Mesendoderm (in vitro differentiated cells): ENCODE measurements at regions not wholly inside any gene's neighbourhood (a gene's known extent, or its start where the extent isn't known, plus 50 kb on each side); places are given as distances from the start of the nearest gene placed in this dataset.

ENCODE experiments used
- DNase-seq: peaks from one replicate; pipeline ENCODE4 v3.0.0; 2013
- H2AK5ac ChIP-seq: 2 replicates; pipeline ENCODE4 v1.6.1; 2013; ENCODE audit warnings: low read length, inconsistent platforms
- H2BK120ac ChIP-seq: 2 replicates; pipeline ENCODE4 v1.6.1; 2013; ENCODE audit warnings: low read depth, mild to moderate bottlenecking, low read length, moderate library complexity, mixed read lengths
- H2BK15ac ChIP-seq: replicated peaks from 2 replicates; pipeline ENCODE4 v1.6.1; 2013; ENCODE audit warnings: low read depth, mild to moderate bottlenecking, moderate library complexity
- H2BK5ac ChIP-seq: 2 replicates; pipeline ENCODE4 v1.6.1; 2013; ENCODE audit warnings: low read length, inconsistent platforms
- H3K18ac ChIP-seq: 2 replicates; pipeline ENCODE4 v1.6.1; 2013; ENCODE audit warnings: mild to moderate bottlenecking, low read length, mixed read lengths
- H3K23ac ChIP-seq: one replicate; pipeline ENCODE4 v1.6.1; 2013; ENCODE audit warnings: low read length
- H3K27ac ChIP-seq: 2 replicates; pipeline ENCODE4 v1.5.1; 2013; ENCODE audit warnings: low read depth, mild to moderate bottlenecking, inconsistent platforms, low read length, moderate library complexity
- H3K27me3 ChIP-seq: 2 replicates; pipeline ENCODE4 v1.6.1; 2013; ENCODE audit warnings: low read length, control low read depth, mild to moderate bottlenecking, inconsistent platforms; ENCODE audit not compliant: insufficient read depth, poor library complexity
- H3K36me3 ChIP-seq: 2 replicates; pipeline ENCODE4 v1.6.1; 2013; ENCODE audit warnings: low read length, inconsistent platforms; ENCODE audit not compliant: control insufficient read depth, insufficient read depth
- H3K4ac ChIP-seq: one replicate; pipeline ENCODE4 v1.6.1; 2013; ENCODE audit warnings: low read depth, mild to moderate bottlenecking, low read length, moderate library complexity
- H3K4me1 ChIP-seq: 2 replicates; pipeline ENCODE4 v1.6.1; 2013; ENCODE audit warnings: low read depth, low read length, inconsistent platforms; ENCODE audit not compliant: control insufficient read depth
- H3K4me2 ChIP-seq: 2 replicates; pipeline ENCODE4 v1.6.1; 2013; ENCODE audit warnings: low read length
- H3K4me3 ChIP-seq: 2 replicates; pipeline ENCODE4 v1.5.1; 2013; ENCODE audit warnings: mild to moderate bottlenecking, low read length
- H3K56ac ChIP-seq: one replicate; pipeline ENCODE4 v1.6.1; 2013; ENCODE audit warnings: low read length
- H3K79me1 ChIP-seq: 2 replicates; pipeline ENCODE4 v1.6.1; 2013; ENCODE audit warnings: low read length, inconsistent platforms
- H3K79me2 ChIP-seq: 2 replicates; pipeline ENCODE4 v1.6.1; 2013; ENCODE audit warnings: mild to moderate bottlenecking, low read length; ENCODE audit not compliant: control insufficient read depth, insufficient read depth
- H3K9ac ChIP-seq: 2 replicates; pipeline ENCODE4 v1.6.1; 2013; ENCODE audit warnings: low read length, inconsistent platforms
- H4K5ac ChIP-seq: one replicate; pipeline ENCODE4 v1.6.1; 2013; ENCODE audit warnings: low read length
- H4K8ac ChIP-seq: one replicate; pipeline ENCODE4 v1.6.1; 2013; ENCODE audit warnings: low read depth, mild to moderate bottlenecking, control low read depth, low read length, moderate library complexity
- WGBS: extraction: QIAGEN DNeasy Blood & Tissue Kit; methylation state at CpG from one replicate; pipeline ENCODE4 v1.1.7; 2013; ENCODE audit warnings: low lambda C conversion rate, missing lambda C conversion rate; ENCODE audit not compliant: insufficient coverage; ENCODE audit errors: extremely low coverage; 5-methylcytosine and 5-hydroxymethylcytosine counted together

DNA sequence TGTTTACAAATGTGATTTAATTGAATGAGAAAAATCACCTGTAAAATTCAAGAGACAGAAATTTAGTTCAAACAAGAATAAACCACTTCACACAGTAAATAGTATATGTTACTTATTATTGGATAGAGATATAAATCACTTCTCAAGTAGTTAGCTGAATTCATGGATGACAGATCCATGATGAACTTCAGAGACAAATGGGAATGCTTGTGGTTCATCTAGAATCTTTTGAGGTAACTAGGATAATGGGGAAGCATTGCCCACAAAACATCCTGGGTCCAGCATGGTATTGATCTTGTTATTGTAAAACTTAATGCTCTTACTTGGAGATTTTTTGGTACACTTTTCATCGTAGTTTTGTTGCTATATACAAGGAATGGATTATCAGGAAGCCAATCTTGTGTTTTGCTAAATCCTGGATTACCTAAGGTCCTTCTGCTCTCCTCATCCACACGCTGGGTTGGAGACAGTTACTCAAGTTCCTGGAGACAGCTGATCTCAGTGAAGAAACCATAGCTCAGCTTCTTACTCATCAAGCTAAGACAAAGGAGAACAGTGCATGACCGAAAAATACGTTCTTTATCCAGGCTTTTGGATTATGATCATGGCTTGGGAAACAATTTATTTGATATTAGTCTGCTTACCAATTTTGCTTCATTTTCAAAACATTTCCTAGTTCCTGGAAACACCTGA lies 142.5 kb upstream of the PREP start:
- Histone ChIP-seq H2BK5ac (no peak overlapping the region), H3K79me1 (no peaks in the 10 kb centered on the region), H3K4me2 (no peak overlapping the region), H3K79me2 (no peaks in the 10 kb centered on the region), H3K4ac (no peak overlapping the region), H3K18ac (no peak overlapping the region), H3K36me3 (no peaks in the 10 kb centered on the region), H2BK15ac (no peak overlapping the region), H3K56ac (no peak overlapping the region), H4K8ac (no peak overlapping the region), H3K27me3 (no peaks in the 10 kb centered on the region), H2AK5ac (no peak overlapping the region), H3K4me3 (no peak overlapping the region), H3K27ac (no peak overlapping the region), H3K9ac (no peak overlapping the region), H2BK120ac (no peak overlapping the region), H4K5ac (no peak overlapping the region), H3K23ac (no peak overlapping the region), H3K4me1 (no peaks in the 10 kb centered on the region)
- WGBS, result no CpG with 5 or more reads among the region's 4 CpGs
- no peak for DNase-seq

DNA sequence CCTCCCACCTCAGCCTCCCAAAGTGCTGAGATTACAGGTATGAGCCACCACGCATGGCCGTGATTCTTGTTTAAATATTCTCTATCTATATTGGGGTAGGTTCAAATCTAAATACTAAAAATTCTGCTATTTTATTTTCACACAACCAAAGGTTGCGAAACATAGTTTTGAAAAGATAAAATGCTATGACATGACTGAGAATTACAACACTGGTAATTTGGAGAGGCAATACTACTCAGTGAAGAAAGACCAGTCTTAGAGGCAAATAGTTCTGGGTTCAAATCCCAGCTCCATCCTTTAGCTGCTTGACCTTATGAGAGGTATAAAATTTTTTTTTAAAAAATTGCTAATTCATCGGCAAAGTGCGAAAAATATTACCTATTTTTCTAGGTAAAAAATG lies 137.0 kb upstream of the PREP start:
- WGBS, result no CpG with 5 or more reads among the region's 5 CpGs
- H3K4me3 ChIP-seq, result no peak overlapping the region

DNA sequence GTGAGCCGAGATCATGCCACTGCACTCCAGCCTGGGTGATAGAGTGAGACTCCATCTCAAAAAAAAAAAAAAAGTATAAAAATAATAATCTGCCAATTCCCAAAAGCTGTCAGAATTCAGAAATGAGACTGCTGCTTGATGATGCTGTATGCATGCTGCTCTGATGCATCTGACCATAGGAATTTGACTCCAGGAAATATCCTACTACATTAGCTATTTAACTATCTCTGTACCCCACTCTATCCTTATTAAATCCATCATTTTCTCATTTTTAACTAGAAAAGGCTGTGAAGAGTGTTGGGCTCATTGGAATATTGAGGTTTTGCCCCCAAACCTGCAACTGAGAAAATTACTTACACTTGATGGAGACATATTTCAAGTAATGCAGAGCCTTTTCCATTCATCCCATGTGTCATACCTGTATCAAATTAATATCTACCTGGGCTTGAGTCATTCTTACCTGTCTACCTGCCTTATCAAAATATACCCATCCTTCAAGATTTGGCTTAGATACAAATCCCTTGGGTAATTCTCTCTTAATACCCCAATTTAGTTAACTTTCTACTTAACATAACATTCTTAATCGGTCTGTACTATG lies 135.2 kb upstream of the PREP start:
- H2AK5ac ChIP-seq, result no peak overlapping the region

More for the DNA sequence above, 137.0 kb upstream of the PREP start:
- Histone ChIP-seq H3K4me1 (no peaks in the 10 kb centered on the region), H2AK5ac (no peak overlapping the region), H4K8ac (no peak overlapping the region), H3K27ac (no peak overlapping the region), H2BK15ac (no peak overlapping the region), H3K79me2 (no peaks in the 10 kb centered on the region), H3K36me3 (no peaks in the 10 kb centered on the region), H2BK120ac (no peak overlapping the region), H3K9ac (no peak overlapping the region), H3K4me2 (no peak overlapping the region), H3K56ac (no peak overlapping the region), H3K79me1 (no peaks in the 10 kb centered on the region), H3K27me3 (no peaks in the 10 kb centered on the region), H3K4ac (no peak overlapping the region), H4K5ac (no peak overlapping the region), H2BK5ac (no peak overlapping the region), H3K23ac (no peak overlapping the region), H3K18ac (no peak overlapping the region)
- DNase-seq, result no peak

DNA sequence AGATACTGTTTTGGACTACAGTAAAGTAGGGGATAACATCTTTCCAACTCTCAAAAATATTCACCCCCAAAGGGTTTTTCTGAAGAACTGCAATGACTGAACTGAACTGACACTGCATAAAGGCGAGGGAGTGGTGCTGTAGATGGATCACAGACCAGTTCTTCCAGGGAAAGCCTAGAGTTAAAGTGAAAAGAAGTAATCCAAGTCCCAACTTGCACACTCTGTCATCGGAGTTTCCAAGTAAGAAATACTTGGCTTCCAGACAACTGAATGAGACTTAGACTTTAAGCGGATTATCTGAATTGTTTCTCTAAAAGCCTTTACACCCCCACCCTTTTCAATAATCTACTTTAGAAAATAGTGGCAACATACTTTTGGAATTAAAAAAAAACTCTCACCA lies 134.1 kb upstream of the PREP start:
- no peak overlapping the region for H3K56ac ChIP-seq
- H3K79me1 ChIP-seq, result no peaks in the 10 kb centered on the region
- no peak overlapping the region for H3K4me2 ChIP-seq
- no peak overlapping the region for H2BK5ac ChIP-seq
- no peak overlapping the region for H3K9ac ChIP-seq
- H3K18ac ChIP-seq, result no peak overlapping the region
- no peak overlapping the region for H2BK120ac ChIP-seq
- no peak overlapping the region for H4K8ac ChIP-seq
- WGBS, result no CpG with 5 or more reads among the region's 3 CpGs
- no peak overlapping the region for H3K4ac ChIP-seq
- no peak overlapping the region for H3K27ac ChIP-seq
- no peak overlapping the region for H4K5ac ChIP-seq
- H3K4me1 ChIP-seq, result no peaks in the 10 kb centered on the region
- no peaks in the 10 kb centered on the region for H3K36me3 ChIP-seq
- no peaks in the 10 kb centered on the region for H3K27me3 ChIP-seq
- H3K23ac ChIP-seq, result no peak overlapping the region
- H3K4me3 ChIP-seq, result no peak overlapping the region
- DNase-seq, result no peak
- no peak overlapping the region for H2AK5ac ChIP-seq
- no peaks in the 10 kb centered on the region for H3K79me2 ChIP-seq
- no peak overlapping the region for H2BK15ac ChIP-seq

More for the DNA sequence above, 135.2 kb upstream of the PREP start:
- H3K4me2 ChIP-seq, result no peak overlapping the region
- no peak overlapping the region for H2BK5ac ChIP-seq
- WGBS, result no CpG with 5 or more reads among the region's 2 CpGs
- H3K9ac ChIP-seq, result no peak overlapping the region
- no peaks in the 10 kb centered on the region for H3K27me3 ChIP-seq
- no peak overlapping the region for H2BK15ac ChIP-seq
- no peak overlapping the region for H3K56ac ChIP-seq
- no peak for DNase-seq
- no peak overlapping the region for H4K5ac ChIP-seq
- H3K27ac ChIP-seq, result no peak overlapping the region
- no peak overlapping the region for H3K23ac ChIP-seq
- no peaks in the 10 kb centered on the region for H3K79me1 ChIP-seq
- H2BK120ac ChIP-seq, result no peak overlapping the region
- no peaks in the 10 kb centered on the region for H3K4me1 ChIP-seq
- H3K36me3 ChIP-seq, result no peaks in the 10 kb centered on the region
- H3K18ac ChIP-seq, result no peak overlapping the region
- H4K8ac ChIP-seq, result no peak overlapping the region
- no peak overlapping the region for H3K4ac ChIP-seq
- no peak overlapping the region for H3K4me3 ChIP-seq
- no peaks in the 10 kb centered on the region for H3K79me2 ChIP-seq

DNA sequence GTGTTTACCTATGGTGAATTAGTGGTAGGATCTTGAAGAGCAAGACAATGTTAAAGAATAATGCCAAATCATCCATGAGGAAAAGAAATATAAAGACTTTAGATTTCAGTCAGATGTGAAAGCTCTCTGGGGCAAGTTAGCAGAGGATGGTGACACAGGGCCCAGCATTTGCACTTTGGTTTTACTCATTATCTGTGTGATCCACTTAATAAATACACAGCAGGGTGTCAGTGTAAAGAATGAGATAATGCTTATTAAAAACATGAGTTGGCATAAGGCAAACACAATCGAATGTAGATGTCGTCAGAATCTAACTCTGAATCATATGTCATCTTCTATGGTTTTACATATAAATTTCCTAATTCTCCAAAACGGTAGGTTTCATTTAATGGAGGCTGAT lies 130.4 kb upstream of the PREP start:
- no peak overlapping the region for H3K56ac ChIP-seq
- H3K27ac ChIP-seq, result no peak overlapping the region
- no peak overlapping the region for H2AK5ac ChIP-seq
- no peaks in the 10 kb centered on the region for H3K27me3 ChIP-seq
- no peak overlapping the region for H4K5ac ChIP-seq
- H3K4ac ChIP-seq, result no peak overlapping the region
- H4K8ac ChIP-seq, result no peak overlapping the region
- no peak overlapping the region for H2BK5ac ChIP-seq
- H3K4me3 ChIP-seq, result no peak overlapping the region
- H2BK120ac ChIP-seq, result no peak overlapping the region
- no peak overlapping the region for H3K23ac ChIP-seq
- H3K18ac ChIP-seq, result no peak overlapping the region
- no peak overlapping the region for H3K4me2 ChIP-seq
- H2BK15ac ChIP-seq, result no peak overlapping the region
- no peak overlapping the region for H3K9ac ChIP-seq
- no peaks in the 10 kb centered on the region for H3K79me1 ChIP-seq
- H3K36me3 ChIP-seq, result no peaks in the 10 kb centered on the region
- DNase-seq, result no peak
- no peaks in the 10 kb centered on the region for H3K4me1 ChIP-seq
- no CpG with 5 or more reads among the region's 3 CpGs for WGBS
- no peaks in the 10 kb centered on the region for H3K79me2 ChIP-seq
